ENCODE measurements at regions not wholly inside any gene's neighbourhood (a gene's known extent, or its start where the extent isn't known, plus 50 kb on each side); places are given as distances from the start of the nearest gene placed in this dataset.

- Mint-ChIP-seq H3K27me3 (ENCODE audit: insufficient read depth, unreplicated experiment) (no peaks in the 10 kb centered on the region), H3K36me3 (ENCODE audit: insufficient read depth, unreplicated experiment) (no peaks in the 10 kb centered on the region), H3K4me1 (ENCODE audit: low read depth, unreplicated experiment) (peaks cover 5% of the 10 kb centered on the region), H3K4me3 (ENCODE audit: unreplicated experiment) (no peak overlapping the region), H3K27ac (ENCODE audit: unreplicated experiment) (no peak overlapping the region), H3K9me3 (ENCODE audit: unreplicated experiment) (peaks cover 10% of the 10 kb centered on the region)
- POLR2A ChIA-PET, result no interaction called here
- DNase-seq, result no peak
- Histone ChIP-seq H3K4me1 (no peaks in the 10 kb centered on the region), H3K9me3 (peaks cover 5% of the 10 kb centered on the region; the same call in 1 of the 2 replicates), H3K4me3 (ENCODE audit: low read depth, low read length) (no peak overlapping the region), H3K36me3 (ENCODE audit: control insufficient read depth, insufficient read depth, low read length) (no peaks in the 10 kb centered on the region), H3K27me3 (replicated peaks; ENCODE audit: control insufficient read depth, insufficient read depth, low read length) (no peaks in the 10 kb centered on the region)
- CTCF ChIA-PET, result no interaction called here
- no TSS peak for BruUV-seq (replicated peaks)
- intact Hi-C loops (cut with micrococcal nuclease; ENCODE audit: unreplicated experiment), result no loop called here
- TF ChIP-seq CTCF (IDR thresholded peaks at IDR 0.05; ENCODE audit: insufficient read depth in 1 of 2, low read depth in 1 of 2, low read length in 1 of 2, severe bottlenecking in 1 of 2, unreplicated experiment in 1 of 2), result no peak
These were observed 101.1 kb downstream of the ELAPOR2 start for GRCh38 chr7:86958380-86958779.

- DNase-seq, result no peak
- Mint-ChIP-seq H3K4me3 (ENCODE audit: unreplicated experiment) (no peak overlapping the region), H3K9me3 (ENCODE audit: unreplicated experiment) (peaks cover 10% of the 10 kb centered on the region), H3K4me1 (ENCODE audit: low read depth, unreplicated experiment) (peaks cover 8% of the 10 kb centered on the region), H3K36me3 (ENCODE audit: insufficient read depth, unreplicated experiment) (no peaks in the 10 kb centered on the region), H3K27me3 (ENCODE audit: insufficient read depth, unreplicated experiment) (no peaks in the 10 kb centered on the region), H3K27ac (ENCODE audit: unreplicated experiment) (no peak overlapping the region)
- Histone ChIP-seq H3K4me1 (no peaks in the 10 kb centered on the region), H3K9me3 (peaks cover 5% of the 10 kb centered on the region; the same call in 1 of the 2 replicates), H3K4me3 (ENCODE audit: low read depth, low read length) (no peak overlapping the region), H3K27me3 (replicated peaks; ENCODE audit: control insufficient read depth, insufficient read depth, low read length) (no peaks in the 10 kb centered on the region), H3K36me3 (ENCODE audit: control insufficient read depth, insufficient read depth, low read length) (no peaks in the 10 kb centered on the region)
- ChIA-PET POLR2A (no interaction called here), CTCF (no interaction called here)
- BruUV-seq (replicated peaks), result no TSS peak
- intact Hi-C loops (cut with micrococcal nuclease; ENCODE audit: unreplicated experiment), result no loop called here
- TF ChIP-seq CTCF (IDR thresholded peaks at IDR 0.05; ENCODE audit: insufficient read depth in 1 of 2, low read depth in 1 of 2, low read length in 1 of 2, severe bottlenecking in 1 of 2, unreplicated experiment in 1 of 2), result no peak
These were observed 102.9 kb downstream of the ELAPOR2 start for GRCh38 chr7:86956567-86956966.

GRCh38 chr7:86955895-86956503, 103.5 kb downstream of the ELAPOR2 start:
- Mint-ChIP-seq H3K36me3 (ENCODE audit: insufficient read depth, unreplicated experiment) (no peaks in the 10 kb centered on the region), H3K4me1 (ENCODE audit: low read depth, unreplicated experiment) (peaks cover 8% of the 10 kb centered on the region), H3K27ac (ENCODE audit: unreplicated experiment) (no peak overlapping the region), H3K9me3 (ENCODE audit: unreplicated experiment) (peaks cover 10% of the 10 kb centered on the region), H3K4me3 (ENCODE audit: unreplicated experiment) (no peak overlapping the region), H3K27me3 (ENCODE audit: insufficient read depth, unreplicated experiment) (no peaks in the 10 kb centered on the region)
- no peaks in the 10 kb centered on the region for H3K36me3 ChIP-seq (ENCODE audit: control insufficient read depth, insufficient read depth, low read length)
- intact Hi-C loops (cut with micrococcal nuclease; ENCODE audit: unreplicated experiment), result no loop called here
- H3K9me3 ChIP-seq, result peaks cover 5% of the 10 kb centered on the region; the same call in 1 of the 2 replicates
- no TSS peak for BruUV-seq (replicated peaks)
- no peaks in the 10 kb centered on the region for H3K27me3 ChIP-seq (replicated peaks; ENCODE audit: control insufficient read depth, insufficient read depth, low read length)
- no peak for DNase-seq
- no peak overlapping the region for H3K4me3 ChIP-seq (ENCODE audit: low read depth, low read length)
- TF ChIP-seq CTCF (IDR thresholded peaks at IDR 0.05; ENCODE audit: insufficient read depth in 1 of 2, low read depth in 1 of 2, low read length in 1 of 2, severe bottlenecking in 1 of 2, unreplicated experiment in 1 of 2), result no peak
- CTCF ChIA-PET, result no interaction called here
- POLR2A ChIA-PET, result no interaction called here
- H3K4me1 ChIP-seq, result no peaks in the 10 kb centered on the region

Measured in Caco-2 (cell line).